NCI-H226 (cell line): ENCODE measurements at regions not wholly inside any gene's neighbourhood (a gene's known extent, or its start where the extent isn't known, plus 50 kb on each side); places are given as distances from the start of the nearest gene placed in this dataset.

Experiments used
- DNase-seq: peaks from one replicate; pipeline ENCODE4 v3.0.0-alpha.2; 2015

DNA sequence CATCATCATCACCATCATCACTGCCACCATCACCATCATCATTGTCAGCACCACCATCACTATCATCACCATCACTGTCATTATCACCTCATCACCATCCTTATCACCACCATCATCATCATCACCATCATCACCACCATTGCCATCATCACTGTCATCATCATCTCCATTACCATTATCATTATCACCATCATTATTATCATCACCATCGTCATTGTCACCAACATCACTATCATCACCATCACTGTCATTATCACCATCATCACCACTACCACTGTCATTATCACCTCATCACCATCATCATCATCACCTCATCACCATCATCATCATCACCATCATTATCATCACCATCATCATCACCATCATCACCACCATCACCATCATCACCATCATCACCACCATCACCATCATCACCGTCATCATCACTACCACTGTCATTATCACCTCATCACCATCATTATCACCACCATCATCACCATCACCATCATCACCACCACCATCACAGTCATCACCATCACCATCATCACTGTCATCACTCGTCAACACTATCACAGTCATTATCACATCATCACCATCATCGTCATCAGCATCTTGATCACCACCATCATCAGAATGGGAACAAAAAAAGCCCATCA lies 191.1 kb downstream of the TTLL2 start:
- DNase-seq = no peak

DNA sequence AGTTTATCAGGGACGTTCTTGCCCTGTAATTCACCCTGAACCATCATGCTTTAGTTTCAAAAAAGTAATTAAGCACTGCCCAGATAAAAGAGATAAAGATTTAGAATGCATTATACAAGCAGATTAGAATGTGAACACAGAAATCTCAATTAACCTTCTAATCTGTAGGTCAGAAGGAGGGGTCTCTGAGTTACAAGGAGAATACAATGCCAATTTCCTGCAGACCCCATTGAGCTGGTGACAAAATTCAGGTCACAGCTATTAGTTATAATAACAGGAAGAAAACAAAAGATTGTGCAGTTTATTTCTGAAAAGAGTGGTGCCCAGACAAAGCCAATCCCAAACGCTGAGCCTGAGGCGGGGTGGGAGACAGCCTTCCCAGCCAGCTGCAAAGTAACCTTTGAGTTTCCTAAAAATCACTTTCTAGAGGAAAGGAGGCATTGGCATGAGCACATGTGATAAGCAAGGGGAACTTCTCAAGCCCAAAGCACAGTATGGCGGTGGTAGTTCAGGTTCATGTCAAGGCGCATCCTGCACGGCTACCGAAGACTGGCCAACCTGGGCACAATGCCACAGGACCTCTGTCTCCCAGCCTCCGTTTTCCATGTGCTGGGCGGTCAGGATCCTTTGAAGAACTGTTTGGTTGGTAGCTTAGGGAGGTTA lies 192.5 kb downstream of the TTLL2 start:
- no peak for DNase-seq

DNA sequence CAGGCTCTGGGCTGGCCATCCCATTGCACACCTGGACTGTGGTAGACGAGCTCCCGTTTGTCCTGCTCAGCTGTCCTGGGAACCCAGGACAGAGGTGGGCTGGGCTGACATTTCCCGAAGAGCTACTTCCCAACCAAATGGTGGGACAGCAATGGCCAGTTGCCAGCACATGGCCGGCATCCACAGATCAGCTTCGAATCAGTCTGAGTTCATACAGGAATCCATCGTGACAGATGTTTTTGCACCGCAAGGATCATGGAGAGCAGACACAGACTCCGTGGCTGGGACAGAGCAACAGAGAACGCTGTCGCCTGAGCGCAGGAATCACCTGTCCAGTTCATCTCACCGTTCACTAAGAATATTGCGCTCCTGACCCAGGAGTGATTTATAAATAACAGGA lies 198.5 kb downstream of the TTLL2 start:
- no peak for DNase-seq

DNA sequence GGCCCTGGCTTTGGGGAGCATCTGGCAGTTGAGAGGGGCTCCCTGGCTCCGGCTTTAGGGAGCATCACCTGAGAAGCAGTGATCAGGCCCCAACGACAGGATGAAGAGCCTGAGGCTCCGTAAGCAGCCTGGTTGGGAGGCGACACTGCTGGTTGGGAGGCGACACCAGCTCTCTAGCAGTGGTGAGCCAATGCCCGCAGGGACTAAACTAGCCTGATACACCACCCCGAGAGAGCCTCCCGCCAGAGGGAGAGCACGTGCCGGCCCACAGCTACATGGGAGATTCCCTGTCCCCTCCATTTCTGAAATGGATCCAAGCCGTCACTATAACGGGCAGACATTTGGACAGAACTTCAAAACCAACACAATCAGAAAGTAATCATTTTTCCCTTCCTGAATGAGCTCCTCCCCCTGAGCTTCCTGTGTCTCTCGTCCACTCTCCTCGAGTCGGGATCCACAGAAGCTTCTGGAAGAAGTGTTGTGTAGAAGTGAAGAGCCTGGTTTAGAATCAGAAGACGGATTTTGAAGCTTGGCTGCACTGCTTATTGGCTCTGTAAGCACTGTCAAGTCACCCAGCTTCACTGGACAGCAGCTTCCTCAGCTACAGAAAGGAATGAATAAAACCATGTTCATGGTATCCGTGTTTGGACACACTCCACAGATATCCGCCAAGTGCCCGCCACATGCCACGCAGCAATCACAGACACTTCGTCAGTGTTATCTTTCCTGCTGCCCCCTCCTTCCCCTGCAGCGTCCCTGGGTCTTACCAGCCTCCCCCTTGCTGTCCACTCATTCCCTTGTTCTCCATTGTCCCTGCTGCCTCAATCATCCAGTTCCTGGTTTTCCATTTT lies 199.6 kb downstream of the TTLL2 start:
- no peak for DNase-seq

DNA sequence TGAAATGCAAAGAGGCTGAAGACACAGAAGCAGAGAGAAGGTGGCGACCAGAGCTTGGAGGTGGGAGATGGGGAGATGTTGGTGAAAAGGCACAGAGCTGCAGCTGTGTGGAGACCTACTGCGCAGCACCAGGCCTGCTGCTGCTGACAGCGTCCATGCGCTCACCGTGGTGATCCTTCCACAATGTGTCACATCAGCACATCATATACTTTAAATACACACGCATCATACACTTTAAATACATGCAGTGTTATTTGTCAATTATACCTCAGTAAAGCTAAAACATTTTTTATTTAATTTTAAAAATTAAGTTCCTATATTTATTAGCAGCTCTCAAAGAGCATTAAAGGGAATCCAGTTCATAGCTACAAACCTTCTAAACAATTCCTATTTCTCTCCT lies 200.9 kb downstream of the TTLL2 start:
- no peak for DNase-seq

DNA sequence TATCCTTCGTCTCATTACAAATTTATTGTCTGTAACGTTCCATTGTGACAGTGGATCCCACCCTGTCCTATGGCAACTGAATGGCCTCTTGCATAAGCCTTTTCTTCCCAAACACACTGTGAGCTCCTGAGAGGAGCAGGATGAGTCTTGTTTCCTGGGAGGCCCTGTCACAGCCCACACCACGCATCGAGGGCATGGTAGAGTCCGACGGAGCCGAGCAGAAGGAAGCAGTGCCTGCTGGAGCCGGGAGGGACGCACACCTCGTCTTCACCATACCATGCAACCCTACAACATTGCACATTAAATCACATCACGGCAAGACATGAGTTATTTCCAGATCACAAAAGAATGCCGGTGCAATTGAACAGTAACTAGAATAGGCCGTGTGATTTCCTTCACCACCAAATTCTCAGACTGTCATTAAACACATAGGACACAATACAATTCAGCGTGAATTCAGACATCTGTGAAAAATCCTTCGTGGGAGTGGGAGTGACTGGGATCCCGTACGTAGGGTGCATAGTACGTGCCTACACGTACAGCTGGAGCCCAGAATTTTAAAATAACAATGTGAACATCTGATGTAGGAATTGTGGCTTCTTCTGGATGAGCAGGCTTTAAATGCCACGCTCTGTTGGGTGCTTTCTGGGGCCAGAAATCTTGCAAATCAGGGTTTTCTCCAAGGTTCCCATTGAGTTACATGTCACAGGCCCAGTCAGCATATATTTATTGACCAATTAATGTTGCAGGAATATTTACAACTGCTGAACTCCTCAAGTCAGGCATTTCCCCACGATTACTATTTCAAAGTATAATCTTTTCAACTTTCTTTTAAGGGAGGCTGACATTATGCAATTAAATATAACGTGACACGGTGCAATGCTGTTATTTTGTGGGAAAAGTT lies 201.8 kb downstream of the TTLL2 start:
- DNase-seq = no peak

DNA sequence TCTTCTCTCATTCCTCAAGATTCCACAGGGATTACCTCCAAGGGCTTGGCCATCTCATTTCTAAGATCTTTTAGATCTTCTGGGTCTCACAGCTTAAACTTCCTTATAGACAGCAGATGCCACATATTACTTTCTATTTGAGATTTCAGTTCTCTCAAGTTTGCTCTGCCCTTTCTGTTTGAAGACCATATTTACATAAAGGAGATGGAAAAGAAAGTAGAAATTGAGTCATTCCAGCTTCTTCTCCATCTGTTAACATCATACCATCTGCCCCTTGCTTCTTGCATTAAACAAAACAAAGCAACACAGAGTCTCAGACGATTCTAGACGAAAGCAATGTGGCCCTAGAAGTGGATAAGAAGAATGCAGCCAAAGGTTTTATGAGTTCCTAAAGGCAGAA lies 203.4 kb downstream of the TTLL2 start:
- DNase-seq = no peak

DNA sequence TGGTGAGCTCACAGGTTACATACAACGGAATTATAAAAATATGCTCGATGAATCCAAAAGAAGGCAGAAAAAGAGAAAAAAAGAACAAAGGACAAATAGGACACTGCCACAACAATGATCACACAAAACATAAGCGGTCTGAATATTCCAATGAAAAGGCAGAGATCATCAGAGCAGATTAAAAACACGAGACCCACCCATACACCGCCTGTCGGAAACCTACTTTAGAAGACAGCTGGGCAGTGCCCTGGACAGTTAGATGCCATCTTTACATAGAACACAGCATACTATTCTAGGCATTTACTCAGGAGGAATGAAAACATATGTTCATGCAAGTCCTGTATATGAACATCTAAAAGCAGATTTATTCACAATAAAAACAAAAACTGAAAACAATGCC lies 204.1 kb downstream of the TTLL2 start:
- DNase-seq = no peak

DNA sequence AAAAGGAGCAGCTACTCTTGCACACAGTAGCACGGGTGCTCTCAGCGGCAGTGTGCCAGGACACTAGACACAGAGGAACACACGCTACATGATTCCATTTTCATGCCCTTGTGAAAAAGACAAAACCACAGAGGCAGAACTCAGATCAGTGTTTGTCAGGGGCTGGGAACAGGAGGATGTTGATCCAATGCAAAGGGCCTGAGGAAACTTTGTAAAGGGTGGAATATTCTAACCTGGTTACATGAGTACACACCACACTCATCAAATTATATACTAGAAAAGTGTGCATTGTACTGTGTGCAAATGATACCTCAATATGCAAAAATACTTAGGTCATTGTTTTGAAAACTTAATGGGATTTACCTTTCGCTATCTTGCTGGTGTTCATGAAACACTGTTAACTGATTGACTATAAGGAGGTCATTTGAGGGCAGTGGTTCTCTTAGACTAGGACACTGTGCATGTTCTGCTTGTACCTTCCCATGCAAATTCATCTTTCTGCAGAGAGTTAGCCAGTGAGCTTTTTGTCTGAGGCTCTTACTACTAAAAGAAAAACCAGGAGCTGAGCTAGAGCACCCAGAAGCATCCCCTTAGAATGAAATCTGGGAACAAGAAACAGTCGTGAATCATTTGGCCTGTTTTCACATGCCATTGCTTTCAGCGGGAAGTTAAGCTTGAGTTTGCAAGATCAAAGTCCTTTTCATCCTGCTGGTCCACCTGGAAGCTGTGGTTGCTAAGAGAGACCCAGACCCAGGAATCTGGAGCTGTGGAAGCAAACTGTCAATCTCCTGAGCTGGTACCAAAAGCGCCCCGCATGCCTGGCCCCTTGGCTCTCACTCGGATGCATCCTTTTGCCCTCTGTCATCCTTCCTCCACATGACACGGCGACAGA lies 204.8 kb downstream of the TTLL2 start:
- DNase-seq = no peak

DNA sequence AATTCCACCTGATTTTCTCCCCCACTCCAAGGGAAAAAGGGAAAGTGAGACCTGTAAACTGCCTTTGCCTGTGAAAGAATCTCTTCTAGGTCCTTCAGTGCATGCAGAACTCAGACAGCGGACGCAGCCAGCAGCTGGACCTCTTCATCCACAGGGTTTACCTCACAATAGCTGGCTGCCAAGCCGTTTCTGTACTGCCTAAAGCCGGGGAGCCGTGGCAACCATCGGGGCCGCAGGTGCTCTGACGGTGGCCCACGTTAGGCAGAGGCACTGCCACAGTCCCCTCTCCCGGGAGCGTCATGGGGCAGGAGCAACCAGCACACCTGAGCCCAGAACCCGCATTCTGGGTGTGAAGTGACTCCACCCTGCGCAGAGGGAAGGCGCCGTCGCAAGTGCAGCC lies 206.1 kb downstream of the TTLL2 start:
- DNase-seq = no peak

DNA sequence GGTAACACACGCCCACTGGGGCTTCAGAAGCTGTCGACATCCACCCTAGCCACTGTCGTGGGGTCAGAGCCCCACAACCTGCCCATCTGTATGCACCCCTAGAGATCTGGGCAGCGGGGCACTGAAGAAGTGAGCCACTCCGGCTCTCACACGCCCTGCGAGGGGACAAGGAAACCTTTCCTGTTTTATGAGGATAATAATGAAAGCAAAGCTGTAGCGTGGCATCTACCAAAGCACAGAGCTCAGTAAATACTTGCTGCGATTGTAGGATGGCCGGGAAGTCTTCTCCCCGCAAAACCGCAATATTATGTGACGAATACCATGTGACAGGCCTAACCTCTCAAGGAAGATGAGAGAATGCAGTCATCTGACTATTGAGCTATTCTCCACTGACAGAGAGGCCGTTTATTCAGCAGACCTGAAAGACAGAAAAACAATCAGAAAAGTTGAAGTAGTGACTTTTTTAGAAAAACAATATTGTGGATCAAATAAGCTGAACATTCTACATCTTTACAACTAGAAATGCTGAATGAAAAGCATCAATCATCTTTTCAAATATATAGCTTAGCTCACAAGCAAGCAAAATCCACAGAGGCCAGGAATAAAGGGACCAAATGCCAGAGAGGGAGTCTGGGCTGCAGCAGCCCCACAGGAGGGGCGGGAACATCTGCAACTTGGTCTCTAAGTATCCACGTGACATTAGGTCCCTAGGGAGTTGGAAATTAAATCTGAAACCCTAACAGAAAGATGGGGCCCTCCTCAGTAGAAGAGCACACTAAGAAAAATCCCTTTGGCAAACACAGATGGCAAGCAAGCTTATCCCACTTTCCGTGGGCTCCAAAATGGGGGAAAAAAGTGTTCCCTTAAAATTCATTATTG lies 207.8 kb downstream of the TTLL2 start:
- DNase-seq = no peak

DNA sequence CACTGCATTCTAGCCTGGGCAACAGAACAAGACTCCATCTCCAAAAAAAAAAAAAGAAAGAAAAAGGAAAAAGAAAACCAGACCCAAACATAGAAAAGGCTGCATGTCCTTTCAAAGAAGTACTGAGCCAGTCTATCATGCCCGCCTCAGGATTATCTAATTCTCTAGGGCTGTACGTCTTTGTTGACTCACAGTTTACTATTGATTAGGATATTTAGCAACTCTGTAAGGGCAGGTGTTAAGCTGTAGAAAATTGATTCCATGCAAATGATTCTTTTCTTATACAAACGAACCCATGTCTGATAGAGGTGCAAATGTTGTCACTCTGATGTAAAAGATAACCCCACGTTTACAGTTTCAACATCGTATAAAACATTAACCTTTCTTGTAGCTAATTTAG lies 209.0 kb downstream of the TTLL2 start:
- DNase-seq = no peak

DNA sequence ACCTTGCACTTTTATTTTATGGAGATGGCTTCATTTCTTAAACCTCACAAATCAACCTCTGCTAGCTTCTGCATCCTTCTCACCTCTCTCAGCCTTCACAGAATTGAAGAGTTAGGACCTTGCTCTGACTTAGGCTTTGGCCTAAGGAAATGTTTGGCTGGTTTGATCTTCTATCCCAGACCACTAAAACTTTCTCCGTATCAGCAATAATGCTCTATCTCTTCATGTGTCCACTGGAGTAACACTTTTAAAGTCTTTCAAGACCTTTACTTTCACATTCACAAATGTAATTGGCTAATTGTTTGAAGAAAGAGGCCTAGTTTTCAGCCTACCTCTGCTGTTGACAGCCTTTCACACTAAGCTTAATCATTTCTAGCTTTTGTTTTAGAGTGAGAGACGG lies 212.9 kb downstream of the TTLL2 start:
- DNase-seq = no peak

DNA sequence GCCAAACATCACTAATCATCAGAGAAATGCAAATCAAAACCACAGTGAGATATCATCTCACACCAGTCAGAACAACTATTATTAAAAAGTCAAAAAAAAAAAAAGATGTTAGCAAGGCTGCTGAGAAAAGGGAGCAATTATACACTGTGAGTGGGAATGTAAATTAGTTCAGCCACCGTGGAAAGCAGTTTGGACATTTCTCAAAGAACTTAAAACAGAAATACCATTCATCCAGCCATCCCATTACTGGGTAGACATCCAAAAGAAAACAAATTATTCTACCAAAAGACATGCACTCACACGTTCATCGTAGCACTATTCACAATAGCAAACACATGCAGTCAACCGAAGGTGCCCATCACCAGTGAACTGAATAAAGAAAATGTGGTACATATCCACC lies 213.9 kb downstream of the TTLL2 start:
- DNase-seq = no peak

DNA sequence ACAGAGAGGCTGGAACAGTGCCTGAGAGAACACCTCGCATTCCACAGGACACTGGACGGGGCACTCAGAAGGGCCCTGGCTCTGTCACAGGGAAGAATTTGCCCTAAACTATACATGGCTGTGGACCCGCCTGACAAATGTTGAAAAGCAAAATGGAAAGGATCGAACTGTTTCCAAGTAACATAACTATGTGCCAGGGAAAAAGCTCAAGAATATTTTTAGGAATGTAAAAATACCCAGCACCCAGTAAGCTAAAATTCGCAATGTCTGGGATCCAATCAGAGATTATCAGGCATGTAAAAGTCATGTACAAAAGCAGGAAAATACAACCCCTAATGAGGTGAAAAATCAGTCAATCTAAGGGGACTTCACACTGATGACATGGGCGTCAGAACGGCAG lies 215.9 kb downstream of the TTLL2 start:
- DNase-seq = no peak

DNA sequence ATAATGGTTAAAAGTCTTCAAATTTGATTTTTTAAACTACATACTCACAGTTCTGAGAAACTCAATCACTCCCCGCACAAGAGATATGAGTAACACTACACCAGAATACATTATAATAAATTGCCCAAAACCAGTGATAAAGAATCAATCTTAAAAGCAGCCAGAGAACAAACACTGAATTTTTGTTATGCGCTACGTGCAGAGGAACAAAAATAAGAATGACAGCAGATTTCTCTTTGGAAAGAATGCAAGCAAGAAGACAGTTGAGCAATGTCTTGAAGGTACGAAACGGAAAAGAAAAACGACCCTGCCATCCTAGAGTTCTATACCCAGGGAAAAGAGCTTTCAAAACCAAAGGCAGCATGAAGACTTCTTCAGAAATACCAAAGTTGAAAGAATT lies 216.7 kb downstream of the TTLL2 start:
- no peak for DNase-seq

DNA sequence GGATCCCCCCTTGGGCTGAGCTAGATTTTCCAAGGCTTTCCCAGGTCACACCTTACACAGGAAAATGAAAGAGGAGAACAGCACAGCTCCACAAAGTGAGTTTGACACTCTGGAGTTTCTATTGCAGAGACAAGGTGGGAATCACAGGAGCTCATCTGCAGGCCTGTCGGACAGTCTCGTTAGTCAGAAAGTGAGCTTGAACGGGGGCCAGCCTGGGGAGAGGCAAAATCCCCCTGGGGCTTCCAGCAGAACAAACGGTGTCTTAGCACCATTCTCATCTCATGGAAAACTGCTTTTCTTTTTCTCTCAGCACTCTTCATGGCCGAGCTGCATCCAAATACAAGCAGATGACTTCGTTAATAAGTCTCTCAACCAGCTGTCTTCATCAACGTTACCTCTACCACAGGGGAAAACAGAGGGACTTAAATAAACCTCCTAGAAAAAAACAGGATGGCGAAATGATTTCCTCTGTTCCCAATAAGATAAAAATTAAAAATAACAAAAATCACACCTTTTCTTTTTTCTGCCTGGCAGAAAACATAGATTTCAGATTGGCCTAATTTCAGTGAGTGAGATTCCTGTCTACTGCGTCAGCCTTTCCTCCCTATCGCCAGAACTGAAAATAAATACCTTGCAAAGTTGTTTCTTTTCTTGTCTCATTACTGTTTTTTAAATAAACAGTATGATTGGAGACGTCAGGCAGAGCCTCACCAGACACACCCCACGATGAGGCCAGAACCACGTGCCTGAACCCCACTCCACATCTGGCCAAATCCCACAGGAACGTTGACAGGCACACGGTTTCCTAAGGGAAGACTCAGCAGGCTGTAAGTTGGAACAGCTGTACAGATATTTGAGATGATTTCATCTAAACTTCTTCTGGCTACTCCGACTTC lies 219.0 kb downstream of the TTLL2 start:
- DNase-seq = no peak

DNA sequence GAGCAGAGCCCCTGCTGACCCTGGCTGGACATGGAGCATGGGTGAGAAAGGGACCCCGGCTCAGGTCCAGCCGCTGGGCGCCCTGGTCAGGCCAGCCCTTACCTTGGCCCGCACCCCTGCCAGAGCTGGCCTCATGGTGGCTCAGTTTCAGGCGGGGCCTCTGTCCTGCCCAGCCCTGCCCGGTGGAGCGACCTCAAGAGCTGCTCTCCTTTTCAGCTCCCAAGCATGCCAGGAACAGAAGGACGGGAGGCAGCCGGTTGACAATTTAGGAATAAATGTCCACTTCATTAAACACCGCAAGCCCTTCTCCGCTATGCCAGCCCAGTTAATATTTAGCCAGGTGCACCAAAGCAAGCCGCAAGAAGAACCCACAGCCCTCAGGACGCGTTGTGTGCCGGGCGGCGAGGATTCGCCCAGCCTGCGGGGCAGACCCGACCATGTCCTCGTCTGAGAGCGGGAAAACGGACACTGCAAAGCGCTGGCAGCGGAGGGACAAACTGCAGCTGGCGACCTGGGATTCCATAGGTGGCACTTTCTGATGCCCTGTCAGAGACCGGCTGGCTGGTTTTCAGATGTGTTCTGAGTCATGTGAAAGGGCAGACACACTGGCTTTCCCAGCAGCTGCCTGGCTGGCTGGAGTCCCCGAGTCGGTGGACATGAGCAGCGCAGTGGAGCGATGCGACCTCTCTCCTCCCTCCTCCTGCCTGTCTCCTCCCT lies 221.9 kb downstream of the TTLL2 start:
- DNase-seq = no peak

DNA sequence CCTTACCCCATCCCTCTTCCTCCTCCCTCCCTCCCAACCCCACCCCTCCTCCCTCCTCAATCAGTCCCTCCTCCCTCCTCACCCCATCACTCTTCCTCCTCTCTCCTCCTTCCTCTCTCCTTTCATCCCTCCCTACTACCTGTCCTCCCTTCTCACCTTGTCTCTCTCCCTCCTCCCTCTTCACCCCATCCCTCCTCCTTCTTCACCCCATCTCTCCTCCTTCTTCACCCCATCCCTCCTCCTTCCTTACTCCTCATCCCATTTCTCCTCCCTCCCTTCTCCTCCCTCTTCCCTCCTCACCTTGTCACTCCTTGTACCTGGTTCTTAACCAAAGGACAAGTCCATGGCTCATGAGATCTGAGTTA lies 222.4 kb downstream of the TTLL2 start:
- no peak for DNase-seq
